Activated CD4-positive, CD25-positive, alpha-beta regulatory T cell treated with anti-CD3 and anti-CD28 coated beads, Interleukin-2, amount 50 U/mL, for 72 hours (primary cell): ENCODE measurements at regions not wholly inside any gene's neighbourhood (a gene's known extent, or its start where the extent isn't known, plus 50 kb on each side); places are given as distances from the start of the nearest gene placed in this dataset.
"Not testable (repeated sequence)": the region's sequence is repeated elsewhere in the genome, so short reads cannot be mapped to it uniquely, and the experiment has no call there.

ENCODE experiments used
- DNase-seq: peaks from one replicate; pipeline ENCODE4 v3.0.0; 2021

DNA sequence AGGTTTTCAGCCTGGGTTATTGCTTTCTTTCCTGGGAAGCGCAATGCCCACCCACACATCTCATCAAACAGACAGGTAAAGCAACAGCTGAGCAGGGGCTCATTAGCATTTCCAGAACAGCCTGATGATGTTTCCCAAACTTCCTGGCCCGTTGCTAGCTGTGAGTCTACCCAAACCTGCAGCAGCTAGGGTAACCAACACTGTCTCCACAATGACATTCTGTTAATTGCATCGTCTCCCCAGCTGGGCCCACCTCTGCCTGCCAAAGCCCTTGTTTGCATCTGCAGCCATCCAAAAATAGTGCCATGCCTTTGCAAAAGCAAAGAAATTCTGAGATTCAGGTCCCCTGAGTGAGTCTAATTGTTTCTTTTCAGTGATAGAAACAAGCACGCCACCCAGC is 273.0 kb downstream of the MED10 start:
- DNase-seq, result no peak

DNA sequence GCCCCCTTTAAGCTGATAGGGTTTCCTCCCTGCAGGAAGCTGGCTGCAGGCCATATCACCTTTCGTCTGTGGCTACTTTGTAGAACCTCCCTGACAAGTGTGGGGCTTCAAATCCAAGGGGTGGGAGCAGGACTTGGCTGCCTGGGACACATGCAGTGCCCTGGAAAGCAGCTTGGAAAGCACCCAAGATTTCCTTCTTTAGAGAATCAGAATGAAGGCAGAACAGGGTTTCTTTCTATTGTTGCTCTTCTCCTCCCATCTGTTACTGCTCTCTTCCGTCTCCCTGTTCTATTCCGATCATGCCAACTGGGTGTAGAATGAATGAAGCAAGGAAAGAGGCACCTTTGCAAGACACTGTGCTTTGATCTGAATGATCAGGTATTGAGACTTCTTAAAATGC is 282.2 kb downstream of the MED10 start:
- no peak for DNase-seq

DNA sequence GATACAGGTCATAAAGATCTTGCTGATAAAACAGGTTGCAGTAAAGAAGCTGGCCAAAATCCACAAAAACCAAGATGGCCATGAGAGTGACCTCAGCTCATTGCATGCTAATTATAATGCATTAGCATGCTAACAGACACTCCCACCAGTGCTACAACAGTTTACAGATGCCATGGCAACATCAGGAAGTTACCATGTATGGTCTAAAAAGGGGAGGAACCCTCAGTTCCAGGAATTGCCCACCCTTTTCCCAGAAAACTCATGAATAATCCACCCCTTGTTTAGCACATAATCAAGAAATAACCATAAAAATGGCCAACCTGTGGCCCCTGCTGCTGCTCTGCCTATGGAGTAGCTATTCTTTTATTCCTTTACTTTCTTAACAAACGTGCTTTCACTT is 284.2 kb downstream of the MED10 start:
- not testable (repeated sequence) for DNase-seq

DNA sequence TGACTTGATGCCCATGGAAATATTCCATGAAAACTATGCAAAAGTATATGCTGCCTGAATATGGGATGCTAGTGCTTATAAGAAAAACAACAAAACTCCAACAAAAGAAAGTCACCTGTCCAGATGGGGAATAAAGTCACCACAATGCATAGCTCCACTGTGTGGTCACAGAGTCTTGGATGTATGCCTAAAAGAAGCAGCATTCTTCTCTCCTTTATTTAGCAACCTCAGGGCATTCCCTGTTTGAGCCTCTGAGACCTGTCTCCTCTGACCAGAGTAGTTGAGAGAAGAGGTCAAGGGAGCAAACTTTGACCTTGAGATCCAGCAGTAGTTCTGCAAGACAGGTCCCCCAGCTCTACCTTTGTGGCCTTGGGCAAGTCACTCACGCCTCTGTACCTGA is 287.5 kb downstream of the MED10 start:
- DNase-seq, result no peak

DNA sequence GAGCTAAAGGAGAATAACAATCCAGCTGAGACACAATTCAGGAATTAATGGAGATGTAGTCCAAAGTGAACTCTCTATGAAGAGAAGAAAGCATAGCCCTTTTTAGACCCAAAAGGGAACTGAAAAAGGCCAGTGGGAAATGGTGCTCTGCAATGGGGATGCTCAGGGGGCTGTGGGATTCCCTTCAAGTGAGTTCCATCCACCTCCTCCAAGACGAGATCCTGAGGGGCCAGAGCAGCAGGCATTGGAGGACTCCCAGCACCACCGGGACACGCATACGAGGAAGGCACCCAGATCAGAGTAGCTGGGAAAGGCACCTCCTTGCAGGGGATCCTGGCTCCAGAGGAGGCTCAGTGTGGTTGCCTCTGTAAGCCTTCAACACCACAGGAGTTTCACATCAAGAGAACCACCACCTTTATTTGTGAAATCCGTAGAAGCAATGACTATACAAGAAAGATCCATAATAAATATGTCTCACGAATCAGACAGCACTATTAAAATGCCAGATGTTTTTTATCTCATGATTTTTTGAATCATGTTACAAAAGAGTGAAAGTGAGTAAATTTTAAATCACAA is 288.2 kb downstream of the MED10 start:
- no peak for DNase-seq

DNA sequence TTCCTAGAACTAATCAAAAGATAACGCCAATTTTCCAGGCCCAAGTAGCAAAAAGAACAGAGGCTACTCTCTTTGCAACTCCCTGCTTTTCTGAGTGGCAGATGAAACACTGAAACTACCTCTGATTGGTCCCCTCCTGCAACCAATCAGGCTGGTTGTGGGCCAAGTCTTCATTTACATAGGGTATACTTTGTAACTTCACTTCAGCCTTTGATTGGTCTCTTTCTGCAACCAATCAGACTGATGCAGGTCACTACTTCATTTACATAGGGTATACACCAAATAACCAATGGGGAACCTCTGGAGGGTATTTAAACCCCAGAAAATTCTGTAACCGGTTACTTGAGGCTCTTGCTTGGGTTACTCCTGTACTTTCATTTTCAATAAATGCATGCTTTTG is 289.6 kb downstream of the MED10 start:
- no peak for DNase-seq

DNA sequence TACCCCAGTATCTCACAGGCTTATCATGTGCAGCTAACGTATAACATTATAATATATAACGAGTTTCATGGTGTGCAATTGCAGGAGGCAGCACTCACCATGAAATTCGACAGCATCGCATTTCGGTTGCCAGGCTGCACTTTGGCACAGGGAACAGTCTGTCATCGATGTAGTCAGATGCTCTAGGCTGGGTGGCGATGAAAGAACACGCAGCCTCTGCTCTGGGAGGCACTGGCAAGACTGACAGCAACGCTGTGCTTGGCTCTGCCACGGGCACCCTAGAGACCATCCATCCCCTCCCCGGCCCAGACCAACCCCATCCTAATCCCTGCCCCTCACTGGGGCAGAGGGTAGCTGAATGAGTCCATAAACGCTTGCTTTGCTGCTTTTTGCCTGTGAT is 290.8 kb downstream of the MED10 start:
- DNase-seq, result no peak

DNA sequence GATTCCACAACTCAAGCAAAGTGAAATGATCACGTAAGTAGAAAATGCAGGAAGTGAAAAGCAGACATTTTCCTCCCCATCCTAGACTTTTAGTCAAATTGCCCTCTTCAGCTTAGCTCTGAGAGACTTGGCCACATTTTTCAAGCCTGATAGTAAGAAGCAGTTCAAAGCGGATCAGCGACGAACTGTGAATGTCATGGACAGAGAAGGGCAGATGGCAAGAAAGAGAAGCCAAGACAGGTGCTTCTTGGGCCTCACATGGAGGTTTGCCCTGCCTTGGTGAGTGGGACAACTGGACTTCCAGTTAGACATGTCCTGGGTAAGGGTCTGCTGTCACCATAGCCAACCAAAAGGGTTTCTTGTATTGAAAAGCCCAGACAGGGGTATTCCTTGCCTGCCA is 291.5 kb downstream of the MED10 start:
- no peak for DNase-seq

DNA sequence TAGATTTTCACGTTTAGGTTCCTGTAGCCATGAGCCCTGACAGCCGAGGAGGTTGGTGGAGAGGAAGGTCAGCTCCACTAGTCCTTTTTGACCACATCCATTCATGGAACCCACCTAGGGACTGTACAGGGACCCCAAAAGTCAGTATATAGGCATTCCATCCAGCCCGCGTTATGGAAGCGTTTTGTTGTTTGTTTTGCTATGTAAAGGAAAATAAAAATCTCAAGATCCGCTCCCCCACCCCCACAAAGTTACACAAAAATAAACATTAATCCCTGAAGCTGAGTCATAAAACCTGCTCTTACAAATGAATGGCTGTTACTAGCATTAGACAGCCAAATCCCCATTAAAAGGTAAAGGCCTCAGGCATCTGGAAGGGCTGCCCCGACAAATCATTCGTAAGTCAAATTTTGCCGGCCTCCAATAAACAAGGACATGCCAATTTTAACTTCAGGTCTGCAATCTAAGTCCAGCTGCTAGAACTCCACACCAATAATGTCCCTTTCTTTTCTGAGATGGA is 292.9 kb downstream of the MED10 start:
- no peak for DNase-seq

DNA sequence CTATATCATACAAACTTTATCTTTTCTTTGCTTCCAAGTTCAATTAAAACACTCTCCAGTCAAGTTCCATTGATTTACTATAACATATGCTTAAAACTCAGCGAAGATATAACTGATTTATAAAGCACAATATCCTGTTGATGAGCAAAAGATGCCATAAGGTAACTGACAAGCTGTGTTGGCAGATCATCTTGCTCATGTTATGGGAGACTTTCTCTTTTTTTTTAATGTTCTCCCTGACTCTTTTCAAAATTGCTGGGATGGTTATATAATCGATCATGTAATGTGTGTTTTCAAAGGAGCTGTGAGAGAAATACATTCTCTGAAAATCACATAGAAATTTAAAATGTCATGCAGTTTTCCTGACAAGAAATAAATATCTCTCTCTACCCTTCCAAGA is 293.5 kb downstream of the MED10 start:
- DNase-seq, result no peak

DNA sequence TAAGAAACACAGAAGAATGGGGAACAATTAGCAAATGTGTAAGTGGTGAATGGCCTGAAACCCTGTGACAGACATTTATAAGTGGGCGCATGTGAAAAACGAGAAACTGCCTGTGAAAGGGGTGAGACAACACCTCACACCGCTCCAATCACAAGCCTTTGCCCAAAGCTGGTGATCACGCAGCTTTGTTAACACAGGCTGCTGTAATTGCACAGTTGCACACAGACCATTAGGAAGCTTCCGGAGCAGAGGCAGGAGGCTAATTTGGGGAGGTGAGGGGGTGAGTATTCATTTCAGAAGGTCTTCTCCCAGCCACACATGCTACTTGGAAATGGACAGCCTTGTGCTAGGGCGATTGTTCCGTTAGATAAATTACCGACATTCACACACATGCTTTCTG is 294.0 kb downstream of the MED10 start:
- no peak for DNase-seq

DNA sequence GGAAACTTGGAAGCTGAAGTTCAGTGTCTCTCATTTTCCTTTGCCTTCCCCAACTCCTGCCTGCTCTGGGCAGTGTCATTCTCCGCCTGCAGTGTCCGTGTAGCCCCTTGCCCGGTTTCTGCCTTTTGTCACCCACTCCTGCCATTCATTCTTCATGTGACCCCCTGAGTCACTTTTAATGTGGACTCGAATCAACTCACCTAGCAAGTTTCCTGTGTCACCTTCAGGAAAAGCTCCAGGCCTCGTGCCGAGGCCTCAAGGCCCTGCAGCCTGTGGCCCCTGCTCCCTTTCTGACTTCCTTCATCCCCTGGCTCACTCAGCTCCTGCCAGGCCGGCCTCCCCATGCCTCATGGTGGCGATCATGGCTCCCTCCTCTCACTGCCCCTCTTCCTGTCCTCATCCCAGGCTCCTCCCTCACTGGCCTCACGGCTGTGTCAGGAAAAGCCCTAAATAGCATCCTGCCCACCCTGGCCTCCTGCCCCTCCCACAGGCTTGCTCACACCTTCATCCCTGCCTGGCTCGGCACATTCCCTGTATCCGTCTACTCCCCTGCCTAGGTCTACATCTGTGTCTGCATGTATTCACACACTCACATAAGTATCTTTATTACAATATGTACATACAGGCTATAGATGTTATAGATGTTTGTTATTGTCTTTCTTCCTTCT is 294.9 kb downstream of the MED10 start:
- no peak for DNase-seq

DNA sequence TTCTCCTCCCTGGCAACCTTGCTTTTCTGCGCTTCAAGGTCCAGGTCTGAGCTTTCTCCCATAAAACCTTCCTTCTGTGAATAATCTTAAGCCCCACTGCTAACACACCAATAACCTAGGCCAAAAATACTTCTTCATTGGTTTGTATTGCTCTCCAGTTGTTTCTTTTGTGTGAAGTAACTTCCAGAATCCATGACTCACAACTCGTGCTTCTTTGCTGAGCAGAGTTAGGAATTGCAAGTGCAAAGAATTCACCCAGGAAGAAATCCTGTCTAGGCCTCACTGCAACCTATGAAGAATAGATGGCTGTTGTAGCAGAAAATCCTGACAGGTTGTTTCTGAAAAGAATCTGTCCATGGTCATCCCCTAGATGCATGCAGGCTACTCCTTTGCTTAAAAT is 295.7 kb downstream of the MED10 start:
- DNase-seq, result no peak

DNA sequence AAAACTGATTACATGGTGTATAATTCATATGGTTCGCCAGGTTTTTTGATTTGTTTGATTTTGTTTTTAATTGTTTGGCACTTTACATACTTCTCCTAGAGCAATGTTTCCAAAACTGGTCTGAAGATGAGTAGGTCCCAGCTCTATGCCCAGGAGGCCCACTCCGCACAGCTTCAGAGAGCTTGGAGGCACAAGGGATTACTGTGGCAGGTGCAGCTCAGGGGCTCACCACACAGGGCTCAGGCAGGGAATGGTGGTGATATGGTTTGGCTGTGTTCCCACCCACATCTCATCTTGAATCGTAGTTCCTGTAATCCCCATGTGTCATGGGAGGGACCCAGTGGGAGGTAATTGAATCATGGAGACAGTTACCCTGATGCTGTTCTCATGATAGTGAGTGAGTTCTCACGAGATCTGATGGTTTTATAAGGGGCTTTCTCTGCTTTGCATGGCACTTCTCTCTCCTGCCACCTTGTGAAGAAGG is 296.6 kb downstream of the MED10 start:
- DNase-seq, result no peak

DNA sequence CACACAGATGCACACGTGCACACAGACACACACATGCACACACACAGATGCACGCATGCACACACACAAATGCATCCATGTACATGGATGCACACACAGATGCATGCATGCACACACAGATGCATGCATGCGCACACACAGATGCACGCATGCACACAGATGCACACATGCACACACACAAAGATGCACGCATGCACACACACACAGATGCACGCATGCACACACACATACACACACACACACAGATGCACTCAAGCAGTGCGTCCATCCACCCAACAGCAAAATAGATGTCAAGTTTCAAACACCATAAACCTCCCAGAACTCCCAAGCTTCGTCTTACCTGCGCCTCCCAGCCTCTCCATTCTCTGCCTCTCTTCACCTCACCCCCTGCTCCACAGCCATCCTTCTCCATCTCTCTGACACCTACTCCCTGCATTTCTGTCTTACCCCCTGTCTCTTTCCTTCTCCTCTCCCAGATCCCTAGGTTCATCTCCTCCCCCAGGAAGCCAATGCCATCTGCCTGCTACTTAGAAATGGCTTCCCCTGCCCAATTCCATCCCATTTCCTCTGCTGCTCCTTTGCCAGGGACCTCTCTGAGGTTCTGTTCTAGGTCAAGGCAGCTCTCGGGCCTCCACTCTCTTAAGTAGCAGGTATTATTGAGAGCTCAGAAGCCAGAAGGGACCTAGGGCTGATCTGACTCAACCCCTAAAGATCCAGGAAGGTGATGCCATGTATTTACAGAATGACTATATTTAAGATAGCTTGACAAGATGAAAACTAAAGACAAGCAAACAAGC is 297.2 kb downstream of the MED10 start:
- DNase-seq, result no peak

DNA sequence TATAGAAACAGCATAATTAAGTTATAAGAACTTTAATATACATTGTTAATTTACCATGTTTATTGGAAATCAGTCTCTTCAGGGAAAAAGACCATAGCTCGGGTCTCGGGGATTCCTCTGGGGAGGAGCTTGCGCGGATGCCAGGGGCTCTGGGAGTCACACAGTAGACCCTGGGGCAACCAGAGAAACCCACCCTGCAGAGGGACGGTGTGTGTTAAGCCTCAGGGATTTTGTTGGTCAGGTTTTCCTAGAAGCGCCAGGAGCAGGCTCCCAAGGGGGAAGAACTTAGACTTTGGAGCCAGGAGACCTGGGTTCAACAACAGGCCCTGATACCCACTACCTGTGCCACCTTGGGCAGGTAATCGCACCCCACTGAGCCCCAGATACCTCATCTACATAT is 297.9 kb downstream of the MED10 start:
- DNase-seq, result no peak

DNA sequence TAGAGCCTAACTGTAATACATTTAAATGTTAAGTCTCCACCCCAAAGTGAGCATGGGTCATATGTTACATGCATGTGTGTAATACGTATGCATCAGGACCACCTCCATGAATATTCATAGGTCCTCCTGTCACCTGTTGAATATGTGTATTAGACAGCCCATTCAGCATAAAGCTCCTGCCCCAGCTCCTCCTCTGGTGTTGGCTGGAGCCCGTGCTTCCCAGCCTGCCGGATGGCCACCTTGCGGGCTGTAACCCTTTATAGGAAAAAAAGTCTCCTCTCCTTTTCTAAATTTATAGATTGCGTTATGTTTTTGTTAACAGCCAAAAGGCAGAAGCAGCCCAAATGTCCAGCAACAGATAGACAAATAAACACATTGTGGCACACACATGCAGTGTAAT is 299.5 kb downstream of the MED10 start:
- no peak for DNase-seq

DNA sequence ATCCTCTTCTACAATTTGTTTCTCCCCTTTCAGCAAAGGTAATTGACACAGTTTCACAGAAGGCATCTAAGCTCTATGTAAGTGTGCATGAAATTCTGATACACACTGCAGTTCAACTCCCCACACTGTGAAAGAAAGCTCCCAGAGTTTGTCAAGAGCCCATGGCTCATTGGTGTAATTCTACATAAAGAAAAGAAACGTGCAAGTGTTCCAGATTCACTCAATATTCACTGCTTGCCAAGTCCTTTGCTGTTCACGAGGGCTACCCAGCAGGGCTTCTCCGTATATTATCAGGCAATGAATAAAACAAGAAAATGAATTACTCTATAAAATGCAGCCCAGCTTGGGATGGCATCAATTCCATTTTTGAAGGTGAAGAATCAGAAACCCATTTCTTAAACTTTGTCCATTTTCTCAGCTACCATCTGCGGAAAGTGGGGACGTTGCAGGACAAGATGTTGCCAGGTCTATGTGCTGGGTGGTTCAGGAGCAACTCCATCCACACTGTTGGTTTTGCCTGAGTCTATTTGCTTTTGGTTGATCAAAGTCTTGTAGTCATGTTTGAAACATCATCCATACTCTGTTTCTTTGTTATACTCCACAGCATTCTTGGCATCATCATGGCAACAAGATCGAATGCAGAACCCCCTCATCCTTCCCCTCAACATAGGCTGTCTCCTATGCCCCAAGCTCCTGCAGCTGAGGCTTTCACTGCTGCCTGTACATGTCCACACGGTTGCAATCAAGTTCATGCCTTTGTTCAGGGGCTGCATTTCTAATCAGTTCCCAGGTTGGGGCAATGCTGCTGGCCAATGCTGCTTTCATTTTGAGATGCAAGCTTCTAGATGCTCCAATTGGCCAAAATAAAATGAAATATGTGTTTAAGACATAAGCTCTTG is 301.8 kb downstream of the MED10 start:
- DNase-seq, result no peak

DNA sequence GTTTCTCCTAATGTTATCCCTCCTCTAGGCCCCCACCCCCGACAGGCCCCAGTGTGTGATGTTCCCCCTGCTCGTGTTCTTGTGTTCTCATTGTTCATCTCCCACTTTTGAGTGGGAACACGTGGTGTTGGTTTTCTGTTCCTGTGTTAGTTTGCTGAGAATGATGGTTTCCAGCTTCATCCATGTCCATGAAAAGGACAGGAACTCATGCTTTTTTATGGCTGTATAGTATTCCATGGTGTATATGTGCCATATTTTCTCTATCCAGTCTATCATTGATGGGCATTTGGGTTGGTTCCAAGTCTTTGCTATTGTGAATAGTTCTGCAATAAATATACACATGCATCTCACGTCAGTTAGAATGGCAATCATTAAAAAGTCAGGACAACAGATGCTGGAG is 305.9 kb downstream of the MED10 start:
- DNase-seq, result not testable (repeated sequence)

DNA sequence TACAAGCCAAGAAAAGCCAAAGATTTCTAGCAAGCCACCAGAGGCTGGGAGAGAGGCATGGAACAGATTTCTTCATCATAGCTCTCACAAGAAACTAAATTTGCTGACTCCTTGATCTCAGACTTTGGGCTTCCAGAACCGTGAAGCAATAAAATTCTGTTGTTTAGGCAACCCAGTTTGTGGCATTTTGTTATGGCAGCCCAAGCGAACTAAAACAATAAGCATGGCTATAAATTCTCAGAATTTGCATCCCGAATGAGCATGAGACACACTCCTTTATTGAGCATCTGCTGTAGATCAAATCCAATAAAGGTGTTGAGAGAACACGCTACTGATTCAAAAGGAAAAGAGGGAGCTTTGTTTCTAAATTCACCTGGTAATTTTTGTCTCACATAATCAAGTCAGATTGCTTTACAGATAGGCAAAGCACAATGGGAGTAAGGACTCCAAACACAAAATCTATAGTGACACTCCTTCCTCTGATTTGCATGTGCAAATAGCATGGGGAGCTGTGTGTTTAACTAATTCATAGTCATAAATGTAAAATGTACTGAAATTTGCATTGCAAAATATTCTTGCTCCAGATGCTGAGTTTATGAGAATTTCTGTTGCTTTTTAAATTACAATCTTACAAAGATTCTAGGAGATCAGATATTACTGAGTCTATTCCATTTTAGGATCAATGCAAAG is 308.7 kb downstream of the MED10 start:
- no peak for DNase-seq

DNA sequence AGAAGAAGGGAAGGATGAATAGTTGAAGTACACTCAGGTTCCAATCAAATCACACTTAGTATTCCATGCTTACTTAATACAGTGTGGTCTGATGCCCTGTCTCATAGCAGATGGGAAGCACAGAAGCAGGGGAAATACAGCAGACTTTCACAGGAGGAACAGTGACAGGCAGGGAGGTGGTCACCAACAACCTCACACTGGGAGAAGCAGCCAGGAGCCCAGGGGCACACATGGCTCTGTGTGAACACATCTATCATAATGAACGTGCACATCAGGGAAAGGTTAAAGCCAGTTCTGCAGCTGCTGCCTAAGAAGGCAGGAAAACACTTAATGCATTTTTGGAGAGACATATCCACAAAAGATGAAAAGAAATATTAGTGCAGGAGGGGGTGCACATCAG is 312.3 kb downstream of the MED10 start:
- no peak for DNase-seq

DNA sequence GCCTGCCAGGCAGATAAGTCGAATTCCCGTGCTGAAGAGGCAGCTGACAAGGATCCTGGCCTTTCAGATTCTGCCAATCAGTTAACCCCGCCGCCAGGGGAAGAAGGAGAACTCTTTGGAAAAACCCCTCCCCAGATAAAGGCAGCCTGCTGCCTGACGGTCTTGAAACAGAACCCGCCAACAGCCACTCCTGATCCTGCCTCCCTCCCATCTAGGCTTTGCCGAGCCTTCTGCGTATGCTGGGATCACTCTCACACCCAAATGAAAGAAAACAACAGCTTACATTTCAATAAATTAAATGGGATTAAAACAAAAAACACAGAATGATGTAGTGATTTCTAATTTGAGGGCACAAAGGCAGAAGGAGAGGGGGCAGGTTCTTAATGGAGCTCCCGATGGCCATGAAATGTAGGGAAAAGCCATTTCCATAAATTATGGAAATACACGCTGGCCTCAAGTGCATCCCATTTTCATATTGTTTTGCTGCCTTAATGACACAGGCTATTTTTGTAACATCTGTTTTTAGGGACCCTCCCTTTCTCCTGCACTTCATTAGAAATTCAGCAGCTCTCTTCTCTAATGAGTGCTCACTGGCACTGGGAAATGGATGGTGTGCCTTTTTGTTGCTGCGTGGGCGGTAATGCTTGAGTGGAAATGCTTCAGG is 319.1 kb downstream of the MED10 start:
- DNase-seq, result no peak
